ENCODE measurements at regions not wholly inside any gene's neighbourhood (a gene's known extent, or its start where the extent isn't known, plus 50 kb on each side); places are given as distances from the start of the nearest gene placed in this dataset.
"Not testable (repeated sequence)": the region's sequence is repeated elsewhere in the genome, so short reads cannot be mapped to it uniquely, and the experiment has no call there.

- no peak for DNase-seq
- no peaks in the 10 kb centered on the region for H3K4me1 ChIP-seq (ENCODE audit: control insufficient read depth, insufficient read depth, low read length)
- Mint-ChIP-seq H3K9me3 (no peaks in the 10 kb centered on the region), H3K27ac (no peak overlapping the region), H3K4me3 (no peak overlapping the region), H3K27me3 (ENCODE audit: insufficient read depth) (peaks cover 2% of the 10 kb centered on the region), H3K36me3 (ENCODE audit: low read depth) (no peaks in the 10 kb centered on the region), H3K4me1 (peaks cover 7% of the 10 kb centered on the region)
- H3K36me3 ChIP-seq (ENCODE audit: control insufficient read depth, insufficient read depth, low read length), result no peaks in the 10 kb centered on the region
- H3K4me3 ChIP-seq (ENCODE audit: low read length), result no peak overlapping the region
- peaks cover 29% of the 10 kb centered on the region for H3K27me3 ChIP-seq (ENCODE audit: control insufficient read depth, insufficient read depth, low read length, poor library complexity, severe bottlenecking)
- 84% methylated on average over 2 of the region's 3 CpGs; no CpG with 5 or more reads in 1 of the 2 experiments for WGBS, 2 experiments (ENCODE audit: insufficient coverage in 1 of 2, insufficient read length in 1 of 2)
- TF ChIP-seq CTCF (conservative IDR thresholded peaks at IDR 0.05), result no peak
- H3K27ac ChIP-seq (ENCODE audit: low read depth, low read length), result no peak overlapping the region
- no peaks in the 10 kb centered on the region for H3K9me3 ChIP-seq (ENCODE audit: control insufficient read depth, low read length)
- no peak overlapping the region for H3K9ac ChIP-seq (ENCODE audit: extremely low read depth, low read length, poor library complexity, severe bottlenecking)
These were observed 801.4 kb downstream of the FLRT2 start for GRCh38 chr14:86331341-86331740.

- no peak overlapping the region for H3K27ac Mint-ChIP-seq
- no peaks in the 10 kb centered on the region for H3K27me3 ChIP-seq (ENCODE audit: control insufficient read depth, insufficient read depth, low read length, poor library complexity, severe bottlenecking)
- no peak overlapping the region for H3K27ac ChIP-seq (ENCODE audit: low read depth, low read length)
- H3K9me3 Mint-ChIP-seq, result peaks cover 6% of the 10 kb centered on the region
- no peaks in the 10 kb centered on the region for H3K4me1 Mint-ChIP-seq
- no peak overlapping the region for H3K4me3 Mint-ChIP-seq
- H3K36me3 ChIP-seq (ENCODE audit: control insufficient read depth, insufficient read depth, low read length), result no peaks in the 10 kb centered on the region
- no peak for TF ChIP-seq CTCF (conservative IDR thresholded peaks at IDR 0.05)
- no peaks in the 10 kb centered on the region for H3K9me3 ChIP-seq (ENCODE audit: control insufficient read depth, low read length)
- H3K4me3 ChIP-seq (ENCODE audit: low read length), result no peak overlapping the region
- no peaks in the 10 kb centered on the region for H3K4me1 ChIP-seq (ENCODE audit: control insufficient read depth, insufficient read depth, low read length)
- H3K27me3 Mint-ChIP-seq (ENCODE audit: insufficient read depth), result no peaks in the 10 kb centered on the region
- H3K36me3 Mint-ChIP-seq (ENCODE audit: low read depth), result no peaks in the 10 kb centered on the region
- H3K9ac ChIP-seq (ENCODE audit: extremely low read depth, low read length, poor library complexity, severe bottlenecking), result no peak overlapping the region
- 100% methylated on average over 2 of the region's 3 CpGs; no CpG with 5 or more reads in 1 of the 2 experiments for WGBS, 2 experiments (ENCODE audit: insufficient coverage in 1 of 2, insufficient read length in 1 of 2)
- no peak for DNase-seq
These were observed 791.2 kb downstream of the FLRT2 start for GRCh38 chr14:86321151-86321550.

GRCh38 chr14:86312154-86312665, 782.3 kb downstream of the FLRT2 start:
- peaks cover 15% of the 10 kb centered on the region for H3K9me3 Mint-ChIP-seq
- not testable (repeated sequence) for H3K27me3 Mint-ChIP-seq (ENCODE audit: insufficient read depth); DNase-seq; H3K4me1 Mint-ChIP-seq; H3K27me3 ChIP-seq (ENCODE audit: control insufficient read depth, insufficient read depth, low read length, poor library complexity, severe bottlenecking); H3K27ac ChIP-seq (ENCODE audit: low read depth, low read length); H3K36me3 ChIP-seq (ENCODE audit: control insufficient read depth, insufficient read depth, low read length); H3K36me3 Mint-ChIP-seq (ENCODE audit: low read depth); H3K4me3 ChIP-seq (ENCODE audit: low read length); H3K9ac ChIP-seq (ENCODE audit: extremely low read depth, low read length, poor library complexity, severe bottlenecking); H3K4me1 ChIP-seq (ENCODE audit: control insufficient read depth, insufficient read depth, low read length); H3K9me3 ChIP-seq (ENCODE audit: control insufficient read depth, low read length)
- peak overlapping the region; percentile 77 for H3K27ac Mint-ChIP-seq
- WGBS, 2 experiments (ENCODE audit: insufficient coverage in 1 of 2, insufficient read length in 1 of 2), result 92 to 95% methylated on average over 15 to 19 of the region's 19 CpGs
- H3K4me3 Mint-ChIP-seq, result peak overlapping the region; percentile 47

- Histone ChIP-seq H3K27ac (ENCODE audit: low read depth, low read length) (no peak overlapping the region), H3K9me3 (ENCODE audit: control insufficient read depth, low read length) (no peaks in the 10 kb centered on the region), H3K4me3 (ENCODE audit: low read length) (no peak overlapping the region), H3K9ac (ENCODE audit: extremely low read depth, low read length, poor library complexity, severe bottlenecking) (no peak overlapping the region), H3K4me1 (ENCODE audit: control insufficient read depth, insufficient read depth, low read length) (no peaks in the 10 kb centered on the region), H3K27me3 (ENCODE audit: control insufficient read depth, insufficient read depth, low read length, poor library complexity, severe bottlenecking) (no peaks in the 10 kb centered on the region), H3K36me3 (ENCODE audit: control insufficient read depth, insufficient read depth, low read length) (no peaks in the 10 kb centered on the region)
- DNase-seq, result no peak
- Mint-ChIP-seq H3K4me1 (no peaks in the 10 kb centered on the region), H3K27me3 (ENCODE audit: insufficient read depth) (no peaks in the 10 kb centered on the region), H3K36me3 (ENCODE audit: low read depth) (no peaks in the 10 kb centered on the region), H3K9me3 (peaks cover 14% of the 10 kb centered on the region), H3K27ac (no peak overlapping the region), H3K4me3 (no peak overlapping the region)
- WGBS, 2 experiments (ENCODE audit: insufficient coverage in 1 of 2, insufficient read length in 1 of 2), result 95 to 100% methylated on average over 3 of the region's 3 CpGs
- TF ChIP-seq CTCF (conservative IDR thresholded peaks at IDR 0.05), result no peak
These were observed 781.2 kb downstream of the FLRT2 start for GRCh38 chr14:86311151-86311550.

Measured in endodermal cell (in vitro differentiated cells).